WTC11 (cell line): ENCODE measurements at regions not wholly inside any gene's neighbourhood (a gene's known extent, or its start where the extent isn't known, plus 50 kb on each side); places are given as distances from the start of the nearest gene placed in this dataset.
A peak's percentile ranks its signal among the peaks of the same experiment; 100 is the strongest.

Source experiments
- ATAC-seq: fragments of 200-7000 bp; cut with Tn5 transposase; 2 replicates; pipeline ENCODE4 v1.10.0; 2021; ENCODE audit warnings: mild to moderate bottlenecking, moderate library complexity
- CTCF ChIA-PET: fragments of 300-600 bp; sonication (Branson Sonifier 250); formaldehyde crosslinking; loops from one replicate; lab custom pipeline; 2021; ENCODE audit warnings: antibody characterized with exemption; lab: Charles Lee
- POLR2A ChIA-PET: fragments of 350-600 bp; sonication (Branson Sonifier 250); formaldehyde crosslinking; loops from one replicate; lab custom pipeline; 2021; ENCODE audit warnings: antibody characterized with exemption; lab: Charles Lee
- DNase-seq: peaks from one replicate; pipeline ENCODE4 v3.0.0; 2021; ENCODE audit warnings: low spot score
- H3K27ac Mint-ChIP-seq: 2 replicates; pipeline ENCODE4 v1.8.0; 2021; ENCODE audit warnings: mixed read lengths
- H3K27me3 Mint-ChIP-seq: 2 replicates; pipeline ENCODE4 v1.8.0; 2021; ENCODE audit warnings: low read depth, mild to moderate bottlenecking, moderate library complexity, mixed read lengths
- H3K36me3 Mint-ChIP-seq: 2 replicates; pipeline ENCODE4 v1.8.0; 2021; ENCODE audit warnings: mixed read lengths
- H3K4me1 Mint-ChIP-seq: 2 replicates; pipeline ENCODE4 v1.8.0; 2022; ENCODE audit warnings: mixed read lengths
- H3K4me3 Mint-ChIP-seq: 2 replicates; pipeline ENCODE4 v1.8.0; 2021; ENCODE audit warnings: mild to moderate bottlenecking, moderate library complexity, mixed read lengths
- H3K9me3 Mint-ChIP-seq: 2 replicates; pipeline ENCODE4 v1.8.0; 2021; ENCODE audit warnings: mixed read lengths
- CDX4 ChIP-seq: fragments of 250-450 bp; sonication (Bioruptor Pico); IDR thresholded peaks from 2 replicates; pipeline ENCODE4 v1.9.0; 2021; ENCODE audit warnings: moderate library complexity, mild to moderate bottlenecking, inconsistent platforms, borderline replicate concordance
- CTCF ChIP-seq: fragments of 200-600 bp; IDR thresholded peaks from 2 replicates; pipeline ENCODE4 v1.8.0; 2022; ENCODE audit warnings: antibody characterized with exemption
- E2F1 ChIP-seq: sonication (generic); formaldehyde crosslinking; IDR thresholded peaks from 2 replicates; pipeline ENCODE4 v1.8.0; 2022; ENCODE audit warnings: mild to moderate bottlenecking, missing genetic modification reagents
- E2F4 ChIP-seq: sonication (generic); formaldehyde crosslinking; IDR thresholded peaks from 2 replicates; pipeline ENCODE4 v1.8.1; 2022; ENCODE audit warnings: low read depth, mild to moderate bottlenecking, moderate library complexity, missing genetic modification reagents, borderline replicate concordance
- E2F5 ChIP-seq: sonication (generic); formaldehyde crosslinking; IDR thresholded peaks from 2 replicates; pipeline ENCODE4 v1.8.1; 2022; ENCODE audit warnings: mild to moderate bottlenecking, moderate library complexity, missing genetic modification reagents
- ESRRA ChIP-seq: sonication (generic); formaldehyde crosslinking; IDR thresholded peaks from 2 replicates; pipeline ENCODE4 v1.8.1; 2022; ENCODE audit warnings: mild to moderate bottlenecking, missing genetic modification reagents, borderline replicate concordance
- IRF1 ChIP-seq: sonication (generic); formaldehyde crosslinking; IDR thresholded peaks from 2 replicates; pipeline ENCODE4 v1.8.0; 2023; ENCODE audit warnings: missing genetic modification reagents
- JUN ChIP-seq: sonication (generic); formaldehyde crosslinking; IDR thresholded peaks from 2 replicates; pipeline ENCODE4 v1.8.0; 2023; ENCODE audit warnings: mild to moderate bottlenecking, missing genetic modification reagents
- MYBL2 ChIP-seq: sonication (generic); formaldehyde crosslinking; IDR thresholded peaks from 2 replicates; pipeline ENCODE4 v1.8.1; 2023; ENCODE audit warnings: mild to moderate bottlenecking, moderate library complexity, missing genetic modification reagents
- NR3C1 ChIP-seq: sonication (generic); formaldehyde crosslinking; conservative IDR thresholded peaks from 2 replicates; pipeline ENCODE4 v1.8.1; 2023; ENCODE audit warnings: low read depth, mild to moderate bottlenecking, missing genetic modification reagents
- PRRX2 ChIP-seq: fragments of 250-450 bp; sonication (Bioruptor Pico); IDR thresholded peaks from 2 replicates; pipeline ENCODE4 v1.8.0; 2021; ENCODE audit warnings: mild to moderate bottlenecking
- STAT6 ChIP-seq: sonication (generic); formaldehyde crosslinking; conservative IDR thresholded peaks from 2 replicates; pipeline ENCODE4 v1.8.1; 2023; ENCODE audit warnings: mild to moderate bottlenecking, low read depth, missing genetic modification reagents, moderate library complexity
- TCF7 ChIP-seq: sonication (generic); formaldehyde crosslinking; IDR thresholded peaks from 2 replicates; pipeline ENCODE4 v1.8.0; 2022; ENCODE audit warnings: mild to moderate bottlenecking, low read depth, missing genetic modification reagents, moderate library complexity
- ZNF138 ChIP-seq: sonication (generic); formaldehyde crosslinking; conservative IDR thresholded peaks from 2 replicates; pipeline ENCODE4 v1.8.1; 2022; ENCODE audit warnings: mild to moderate bottlenecking, moderate library complexity, missing genetic modification reagents
- ZNF317 ChIP-seq: sonication (generic); formaldehyde crosslinking; IDR thresholded peaks from 2 replicates; pipeline ENCODE4 v1.8.1; 2023; ENCODE audit warnings: low read depth, mild to moderate bottlenecking, moderate library complexity, missing genetic modification reagents, borderline replicate concordance
- ZSCAN18 ChIP-seq: fragments of 250-450 bp; sonication (Bioruptor Pico); IDR thresholded peaks from 2 replicates; pipeline ENCODE4 v2.1.2; 2022; ENCODE audit warnings: mild to moderate bottlenecking, moderate library complexity

- Mint-ChIP-seq H3K4me1 (peaks cover 18% of the 10 kb centered on the region), H3K27ac (no peak overlapping the region), H3K9me3 (no peaks in the 10 kb centered on the region), H3K36me3 (no peaks in the 10 kb centered on the region), H3K4me3 (no peak overlapping the region), H3K27me3 (no peaks in the 10 kb centered on the region)
- ATAC-seq (no peak), DNase-seq (no peak)
- CTCF ChIA-PET = interaction anchor here (1.4 to 2.0 kb wide), 2 partner anchors 104 to 115 kb away, joined by 4 to 6 read pairs; no protein-coding TSS in a partner anchor
- POLR2A ChIA-PET = no interaction called here
- TF ChIP-seq MYBL2 (no peak), TCF7 (CRISPR knock-in tag) (no peak), JUN (CRISPR knock-in tag) (no peak), ZNF138 (CRISPR knock-in tag) (no peak), E2F5 (CRISPR knock-in tag) (no peak), ESRRA (CRISPR knock-in tag) (0 out of 2 replicates have a peak, but pooled peaks have one; percentile 54)
Observed at GRCh38 chr7:437329-438251, 82.1 kb downstream of the PDGFA start.

GRCh38 chr7:438361-438760, 81.3 kb downstream of the PDGFA start:
- TF ChIP-seq ZSCAN18 (no peak), ESRRA (CRISPR knock-in tag) (no peak), ZNF317 (CRISPR knock-in tag) (no peak), CTCF (no peak), CDX4 (CRISPR knock-in tag) (no peak), NR3C1 (CRISPR knock-in tag) (no peak), PRRX2 (CRISPR knock-in tag) (no peak), E2F4 (CRISPR knock-in tag) (no peak)
- DNase-seq (no peak), ATAC-seq (no peak)
- Mint-ChIP-seq H3K4me1 (peaks cover 18% of the 10 kb centered on the region), H3K27ac (no peak overlapping the region), H3K4me3 (no peak overlapping the region), H3K36me3 (no peaks in the 10 kb centered on the region), H3K9me3 (no peaks in the 10 kb centered on the region), H3K27me3 (no peaks in the 10 kb centered on the region)
- ChIA-PET CTCF (interaction anchor here (0.5 to 2.0 kb wide), 3 partner anchors 83 to 116 kb away, joined by 3 to 6 read pairs (median 4); no protein-coding TSS in a partner anchor), POLR2A (no interaction called here)

GRCh38 chr7:438916-439315, 80.7 kb downstream of the PDGFA start:
- Mint-ChIP-seq H3K4me3 (no peak overlapping the region), H3K27ac (no peak overlapping the region), H3K4me1 (peaks cover 18% of the 10 kb centered on the region), H3K9me3 (no peaks in the 10 kb centered on the region), H3K27me3 (no peaks in the 10 kb centered on the region), H3K36me3 (no peaks in the 10 kb centered on the region)
- POLR2A ChIA-PET = no interaction called here
- CTCF ChIA-PET = interaction anchor here (0.5 to 2.0 kb wide), 2 partner anchors 82 to 117 kb away, joined by 3 to 6 read pairs; no protein-coding TSS in a partner anchor
- no peak for ATAC-seq
- DNase-seq = no peak
- TF ChIP-seq STAT6 (CRISPR knock-in tag) (no peak), IRF1 (CRISPR knock-in tag) (no peak), E2F1 (CRISPR knock-in tag) (no peak)
